GM19324 (cell line): ENCODE measurements at regions not wholly inside any gene's neighbourhood (a gene's known extent, or its start where the extent isn't known, plus 50 kb on each side); places are given as distances from the start of the nearest gene placed in this dataset.
"Not testable (repeated sequence)": the region's sequence is repeated elsewhere in the genome, so short reads cannot be mapped to it uniquely, and the experiment has no call there.

ENCODE experiments used
- ATAC-seq: cut with Tn5 transposase; IDR thresholded peaks from one replicate; pipeline ENCODE4 v1.9.1; 2021; ENCODE audit warnings: mild to moderate bottlenecking, moderate library complexity; ENCODE audit not compliant: unreplicated experiment, low FRiP score

GRCh38 chr2:144931480-144931879 is 411.6 kb upstream of the ZEB2 start:
- ATAC-seq = no peak

GRCh38 chr2:144927429-144927828 is 407.5 kb upstream of the ZEB2 start:
- no peak for ATAC-seq

- no peak for ATAC-seq
Observed at GRCh38 chr2:144925886-144926285, 406.0 kb upstream of the ZEB2 start.

GRCh38 chr2:144924827-144925226 is 404.9 kb upstream of the ZEB2 start:
- no peak for ATAC-seq

GRCh38 chr2:144922519-144922918 is 402.6 kb upstream of the ZEB2 start:
- ATAC-seq = no peak

- ATAC-seq = no peak
Observed at GRCh38 chr2:144920755-144921530, 401.0 kb upstream of the ZEB2 start.

GRCh38 chr2:144914622-144915318 is 394.9 kb upstream of the ZEB2 start:
- no peak for ATAC-seq

- ATAC-seq = no peak
Observed at GRCh38 chr2:144914113-144914512, 394.2 kb upstream of the ZEB2 start.

GRCh38 chr2:144912206-144912605 is 392.3 kb upstream of the ZEB2 start:
- ATAC-seq = no peak

- no peak for ATAC-seq
Observed at GRCh38 chr2:144905956-144906355, 386.0 kb upstream of the ZEB2 start.

- ATAC-seq = no peak
Observed at GRCh38 chr2:144904612-144905011, 384.7 kb upstream of the ZEB2 start.

- ATAC-seq = not testable (repeated sequence)
Observed at GRCh38 chr2:144903045-144903444, 383.1 kb upstream of the ZEB2 start.

GRCh38 chr2:144901386-144901785 is 381.5 kb upstream of the ZEB2 start:
- not testable (repeated sequence) for ATAC-seq

GRCh38 chr2:144896341-144896740 is 376.4 kb upstream of the ZEB2 start:
- ATAC-seq = no peak

GRCh38 chr2:144894612-144895599 is 375.0 kb upstream of the ZEB2 start:
- no peak for ATAC-seq

- no peak for ATAC-seq
Observed at GRCh38 chr2:144893464-144893863, 373.5 kb upstream of the ZEB2 start.

- no peak for ATAC-seq
Observed at GRCh38 chr2:144890828-144891227, 370.9 kb upstream of the ZEB2 start.

GRCh38 chr2:144889348-144889747 is 369.4 kb upstream of the ZEB2 start:
- no peak for ATAC-seq

GRCh38 chr2:144886862-144887261 is 366.9 kb upstream of the ZEB2 start:
- ATAC-seq = no peak

GRCh38 chr2:144877893-144878292 is 358.0 kb upstream of the ZEB2 start:
- ATAC-seq = no peak

GRCh38 chr2:144876013-144876412 is 356.1 kb upstream of the ZEB2 start:
- no peak for ATAC-seq
